Tongue (tissue), 1 donor: ENCODE measurements at regions not wholly inside any gene's neighbourhood (a gene's known extent, or its start where the extent isn't known, plus 50 kb on each side); places are given as distances from the start of the nearest gene placed in this dataset.

Source experiments
- DNase-seq: peaks from one replicate; pipeline ENCODE4 v3.0.0-alpha.2; 2015

DNA sequence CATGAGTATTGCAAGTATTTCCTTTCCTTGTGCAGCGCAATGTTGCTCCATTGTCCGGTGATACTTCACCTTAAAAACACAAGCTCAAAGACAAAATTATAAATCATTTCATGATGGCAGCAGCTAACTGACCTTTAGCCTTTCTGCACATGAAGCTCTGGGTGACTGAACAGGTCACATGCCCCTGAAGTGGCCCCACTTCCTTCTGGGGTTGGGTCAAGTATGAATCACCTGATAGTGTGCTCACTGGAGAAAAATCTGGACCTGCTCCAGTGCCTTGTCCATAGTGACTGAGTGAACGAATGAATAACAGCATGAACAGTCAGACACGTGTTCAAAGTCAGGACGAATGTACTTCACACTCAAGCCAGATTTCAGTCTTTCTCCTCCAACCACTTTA, 658.9 kb downstream of the NPHP4 start:
- no peak for DNase-seq

DNA sequence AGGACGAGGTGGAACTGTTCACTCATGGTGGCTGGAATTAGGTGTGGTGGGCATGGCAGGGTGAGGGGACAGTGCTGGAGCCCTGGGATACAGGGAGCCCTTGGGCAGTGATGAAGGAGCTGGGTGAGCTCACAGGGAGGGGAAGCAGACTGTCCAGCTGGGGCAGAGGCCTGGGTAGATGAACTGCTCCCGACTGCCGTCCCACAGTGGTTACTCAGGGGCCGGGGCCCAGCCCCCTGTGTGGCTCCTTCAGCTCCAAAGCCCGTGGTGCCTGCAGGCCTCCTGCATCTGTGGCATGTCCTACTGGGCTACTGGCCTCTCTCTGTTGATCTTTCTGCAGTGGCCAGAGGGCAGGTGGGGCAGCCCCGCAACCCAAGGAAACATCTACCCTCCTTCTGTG, 661.1 kb downstream of the NPHP4 start:
- DNase-seq: no peak

DNA sequence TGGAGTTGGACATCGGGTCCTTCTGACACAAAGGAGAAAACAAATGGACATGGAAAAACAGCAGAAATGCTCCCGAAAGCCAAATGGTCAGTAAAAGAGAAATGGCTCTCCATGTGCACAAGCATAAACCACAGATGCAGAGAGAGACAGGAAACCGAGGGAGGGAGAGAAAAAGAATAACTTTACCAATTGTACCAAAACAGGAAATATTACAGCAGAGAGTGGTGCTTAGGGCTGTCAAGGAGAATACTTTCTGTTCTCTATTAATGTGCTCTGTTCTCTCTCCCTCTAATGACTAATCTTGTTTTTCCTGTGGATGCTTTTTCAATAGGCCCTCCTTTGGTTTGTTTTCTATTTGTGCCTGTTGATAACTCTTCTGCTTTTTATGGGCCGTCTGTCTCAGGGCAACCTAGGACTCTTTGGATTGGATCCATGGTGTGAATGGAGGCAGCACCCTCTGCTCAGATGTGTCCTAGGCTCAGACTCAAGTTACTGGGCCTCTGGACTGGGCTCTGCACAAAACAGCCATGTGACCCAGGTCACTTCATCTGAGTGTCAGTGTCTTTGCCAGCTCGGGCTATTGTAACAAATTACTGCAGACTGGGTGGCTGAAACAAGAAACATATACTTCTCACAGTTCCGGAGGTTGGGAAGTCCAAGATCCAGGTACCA, 663.0 kb downstream of the NPHP4 start:
- DNase-seq: no peak

DNA sequence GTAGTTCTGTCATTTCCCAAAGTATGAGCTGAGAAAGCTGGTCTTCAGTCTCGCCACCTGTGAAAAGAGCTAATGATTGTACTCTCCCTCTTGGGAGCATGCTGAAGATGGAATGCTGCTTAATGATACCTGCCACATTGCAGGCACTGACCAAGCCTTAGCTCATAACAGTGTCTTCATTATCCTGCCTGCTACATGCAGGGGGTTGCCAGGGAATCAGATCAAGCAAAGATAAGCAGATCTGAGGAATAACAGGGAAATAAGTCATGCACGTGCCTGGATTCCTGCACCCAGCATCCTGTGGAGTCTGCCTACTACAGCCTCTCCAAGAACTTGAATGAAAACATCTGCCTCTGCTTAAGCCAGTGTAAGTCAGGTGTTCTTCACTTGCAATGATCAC, 667.3 kb downstream of the NPHP4 start:
- DNase-seq: no peak

DNA sequence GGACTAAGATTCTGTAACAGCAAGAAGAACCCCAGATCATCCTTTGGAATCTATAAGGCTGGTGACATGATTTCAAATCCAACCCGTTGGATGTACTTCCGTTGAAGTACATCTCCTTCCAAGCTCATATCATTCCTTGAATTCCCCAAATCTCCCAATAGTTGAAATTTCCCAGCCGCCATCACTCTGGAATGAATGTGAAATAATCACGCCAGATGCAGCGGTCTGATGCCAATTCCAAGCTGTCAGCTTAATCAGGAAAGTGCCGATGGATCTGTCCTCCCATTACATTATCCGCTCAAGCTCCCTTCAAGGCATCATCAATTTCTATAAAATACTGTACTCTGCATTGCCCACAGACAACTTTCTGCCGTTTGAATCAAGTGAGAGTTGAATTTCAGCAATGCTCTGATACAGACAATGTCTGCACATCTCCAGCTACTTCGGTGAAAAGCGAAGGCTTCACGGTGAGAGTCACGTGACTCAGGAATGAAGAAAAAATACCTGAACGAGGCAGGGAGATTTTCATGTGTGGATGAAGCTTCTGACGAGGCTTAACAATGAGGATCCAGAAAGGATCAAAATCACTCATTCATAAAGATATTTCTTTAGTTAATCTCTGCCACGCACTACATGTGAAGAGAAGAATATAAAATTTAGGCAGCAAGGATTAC, 663.9 kb downstream of the AJAP1 start:
- no peak for DNase-seq

DNA sequence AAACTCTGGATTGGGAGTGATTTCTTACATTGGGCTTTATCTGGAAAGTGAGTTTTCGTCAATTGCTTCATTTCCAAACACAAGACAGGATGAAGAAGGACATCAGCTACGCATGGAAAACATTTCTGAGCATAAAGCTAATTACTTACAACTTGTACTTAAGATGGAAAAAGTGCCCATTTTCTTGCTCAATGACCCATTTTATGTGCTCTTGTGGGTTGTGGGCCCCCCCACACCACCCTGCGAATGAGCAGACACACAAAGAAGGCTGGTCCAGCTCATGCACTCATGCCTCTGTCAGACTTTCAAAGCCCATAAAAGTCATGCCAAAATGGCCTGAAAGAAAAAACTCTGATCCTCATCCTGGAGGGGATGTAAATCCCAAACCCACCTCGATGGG, 663.0 kb downstream of the AJAP1 start:
- DNase-seq: no peak

DNA sequence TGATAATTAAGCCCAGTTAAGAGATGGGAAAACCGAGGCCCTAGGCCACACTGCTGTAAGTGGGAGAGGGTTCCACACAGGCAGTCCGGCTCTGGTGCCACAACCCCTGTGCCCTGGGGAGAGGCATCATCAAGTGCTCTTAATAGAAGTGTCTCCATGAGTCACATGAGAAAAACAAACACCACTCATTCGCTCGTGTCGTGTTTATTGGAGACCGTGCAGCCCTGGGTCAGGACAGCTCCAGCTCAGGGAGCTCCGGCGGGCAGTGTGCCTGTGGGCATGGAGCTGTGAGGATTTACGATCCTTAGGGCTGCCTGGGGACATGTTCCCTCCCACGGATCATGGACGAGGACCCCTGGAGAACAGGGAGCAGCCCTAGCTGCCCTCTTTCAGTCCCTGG, 658.5 kb downstream of the AJAP1 start:
- no peak for DNase-seq

DNA sequence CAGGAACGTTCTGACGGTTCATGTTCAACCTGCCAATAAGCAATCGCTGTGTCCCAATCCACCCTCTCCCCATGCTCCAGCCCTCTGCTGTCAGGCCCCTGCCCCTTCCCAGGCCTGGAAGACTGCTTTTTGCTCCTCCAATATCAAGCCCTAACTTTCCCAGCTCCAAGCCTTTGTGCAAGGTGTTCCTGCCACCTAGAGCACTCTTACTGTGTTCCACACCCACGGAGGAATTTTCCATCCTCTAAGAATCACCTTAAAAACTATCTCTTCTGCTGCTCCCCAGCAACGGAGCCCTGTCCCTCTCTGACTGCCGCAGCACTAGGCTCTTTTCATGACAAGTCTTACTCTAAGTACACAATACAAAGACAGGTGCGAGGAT, 657.9 kb downstream of the AJAP1 start:
- no peak for DNase-seq

DNA sequence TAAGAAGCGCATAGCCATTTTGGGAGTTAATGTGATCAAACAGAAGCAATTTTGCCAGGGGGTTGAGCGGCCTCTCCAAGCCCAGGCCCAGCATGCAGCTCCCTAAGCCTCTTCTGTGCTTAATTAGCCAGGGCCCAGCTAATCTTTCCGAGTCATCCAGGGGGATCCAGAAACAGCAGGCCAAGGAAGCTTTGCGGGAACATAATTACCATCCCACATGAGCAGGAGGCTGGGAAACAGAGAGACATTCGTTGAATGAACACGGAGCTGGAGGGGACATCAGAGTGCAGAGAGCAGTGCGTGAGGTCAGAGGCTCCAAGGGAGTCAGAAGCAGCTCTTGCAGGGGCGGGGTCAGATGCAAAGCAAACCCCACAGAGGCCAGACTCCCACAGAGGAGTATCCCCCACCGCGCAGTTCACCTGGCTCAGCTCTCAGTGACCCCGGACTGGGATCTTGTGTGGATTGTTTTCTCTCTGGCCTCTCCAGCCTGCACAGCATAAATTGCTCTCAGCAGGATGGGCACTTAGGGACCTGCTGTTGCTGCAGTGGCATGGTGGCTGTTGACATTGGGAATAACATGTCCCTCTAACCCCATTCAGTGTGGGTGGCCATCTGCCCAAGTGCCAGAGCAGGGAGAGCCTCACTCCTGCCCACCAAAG, 657.4 kb downstream of the AJAP1 start:
- DNase-seq: no peak

DNA sequence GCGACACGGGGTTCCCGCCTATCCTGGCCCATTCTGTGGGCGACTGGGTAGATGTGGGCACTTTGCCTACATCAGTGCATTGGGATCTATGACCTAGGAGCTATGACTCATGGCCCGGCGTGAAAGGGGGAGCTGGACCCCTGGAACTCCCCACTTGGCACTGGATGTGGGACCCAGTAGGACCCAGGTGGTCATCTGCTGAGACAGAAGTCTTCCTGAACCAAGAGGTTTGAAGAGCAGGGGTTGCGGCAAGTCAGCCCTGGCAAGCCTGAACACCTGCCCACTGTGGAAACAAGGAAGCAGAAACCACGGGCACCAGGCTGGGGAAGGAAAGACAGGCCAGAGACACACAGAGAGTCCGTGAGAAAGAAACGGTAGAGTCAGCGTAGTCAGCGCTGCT, 656.7 kb downstream of the AJAP1 start:
- DNase-seq: no peak

DNA sequence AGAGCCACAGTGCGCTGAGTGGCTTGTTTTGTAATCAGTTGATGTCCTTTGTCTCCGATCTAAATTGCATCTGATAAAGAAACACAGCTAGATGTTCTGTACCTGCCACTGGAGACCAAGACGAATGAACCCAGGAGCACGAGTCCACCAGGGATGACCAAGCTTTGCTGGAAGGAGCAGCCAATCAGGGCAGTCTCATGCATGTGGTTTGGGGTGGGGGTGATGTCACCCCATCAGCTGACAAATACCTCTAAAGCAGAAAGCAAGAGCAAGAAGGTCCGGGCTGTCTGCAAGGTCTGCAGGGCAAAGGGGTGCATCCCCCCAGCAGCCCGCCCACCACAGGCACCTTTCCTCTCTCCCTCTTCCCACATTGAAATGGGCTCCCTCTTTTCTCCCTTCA, 653.8 kb downstream of the AJAP1 start:
- DNase-seq: no peak

DNA sequence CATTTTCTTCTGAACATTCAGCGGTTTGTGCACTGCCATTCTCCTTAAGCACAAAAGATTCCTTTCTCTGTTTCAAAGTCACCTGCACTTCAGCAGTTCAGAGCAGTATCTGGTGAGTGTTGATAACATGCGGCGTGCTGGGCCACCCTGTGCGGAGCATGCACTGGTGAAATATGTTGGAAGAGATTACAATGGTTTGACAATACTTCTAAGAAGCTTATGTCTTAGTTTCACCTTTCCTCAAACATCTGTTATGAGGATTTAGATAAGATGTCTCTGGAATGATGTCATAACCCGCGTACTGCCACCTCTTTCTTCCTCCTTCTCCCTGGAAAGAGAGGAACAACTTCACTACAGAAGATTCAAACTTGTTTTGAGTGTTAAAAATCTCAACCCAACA, 650.3 kb downstream of the AJAP1 start:
- DNase-seq: no peak

DNA sequence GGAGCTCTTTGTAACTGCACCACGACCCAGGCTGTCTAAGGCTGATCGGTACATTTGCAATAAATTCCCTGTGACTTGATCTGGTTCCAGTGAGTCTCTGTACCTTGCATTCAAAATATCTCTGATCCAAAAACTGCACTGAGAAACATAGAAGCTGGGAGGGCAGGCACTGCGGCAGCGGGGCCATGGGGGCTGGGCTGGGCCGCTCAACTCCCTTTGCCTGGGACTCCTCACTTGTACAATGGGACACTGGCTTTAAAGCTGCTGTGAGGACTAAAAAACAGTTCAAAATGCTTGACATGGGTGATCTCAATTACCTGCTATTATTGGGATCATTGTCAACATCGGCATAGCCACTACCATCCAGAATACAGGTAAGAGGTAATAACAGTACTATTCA, 644.0 kb downstream of the AJAP1 start:
- no peak for DNase-seq

DNA sequence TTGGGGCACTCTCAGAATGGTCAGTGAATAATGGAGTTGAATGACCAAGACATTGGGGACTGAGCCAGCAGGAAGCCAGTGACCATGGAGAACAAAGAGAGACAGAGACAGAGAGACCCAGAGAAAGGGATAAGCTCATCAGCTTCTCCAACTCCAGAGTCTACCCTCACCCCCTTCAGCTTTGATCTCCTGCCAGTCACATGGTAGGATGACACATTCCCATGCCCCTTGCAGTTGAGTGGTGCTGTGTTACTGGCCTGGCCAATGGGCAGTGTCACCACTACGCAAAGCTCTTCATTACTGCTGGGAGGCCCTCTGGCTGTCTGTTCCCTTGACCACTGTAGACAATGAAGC, 643.5 kb downstream of the AJAP1 start:
- DNase-seq: no peak

DNA sequence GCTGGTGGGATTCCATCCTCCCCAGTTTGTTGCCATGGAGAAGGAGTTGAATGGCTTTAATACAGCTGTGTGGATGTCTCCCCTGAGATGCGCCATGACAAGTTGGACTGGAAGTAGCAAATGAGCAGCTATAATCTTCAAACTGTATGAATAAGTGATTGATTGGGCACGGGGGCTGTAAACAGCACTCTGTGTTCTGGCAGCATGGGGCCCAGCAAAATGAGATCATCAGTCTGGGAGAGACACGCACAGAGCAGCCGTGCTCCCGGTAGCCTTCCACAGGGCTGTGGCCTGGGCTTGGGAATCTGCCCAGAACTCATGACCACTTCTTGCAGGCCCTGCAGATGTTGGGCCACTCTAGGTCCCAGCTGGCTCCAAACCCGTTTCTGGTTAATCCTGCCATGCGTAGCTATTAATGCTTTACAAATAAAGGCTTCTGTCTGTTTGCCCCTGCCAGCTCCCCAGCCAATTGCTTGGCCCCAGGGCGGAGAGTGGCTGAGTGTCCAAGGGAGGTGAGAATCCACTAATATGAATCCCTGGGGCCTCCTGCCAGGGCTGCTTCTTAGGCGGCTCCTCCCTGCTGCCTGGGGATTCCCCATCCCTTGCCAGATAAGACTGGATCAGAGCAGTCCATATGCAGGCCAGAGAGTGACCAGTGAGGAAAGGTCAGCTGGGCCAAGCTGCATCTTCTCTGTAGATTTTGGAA, 642.9 kb downstream of the AJAP1 start:
- peak; percentile 89 for DNase-seq

DNA sequence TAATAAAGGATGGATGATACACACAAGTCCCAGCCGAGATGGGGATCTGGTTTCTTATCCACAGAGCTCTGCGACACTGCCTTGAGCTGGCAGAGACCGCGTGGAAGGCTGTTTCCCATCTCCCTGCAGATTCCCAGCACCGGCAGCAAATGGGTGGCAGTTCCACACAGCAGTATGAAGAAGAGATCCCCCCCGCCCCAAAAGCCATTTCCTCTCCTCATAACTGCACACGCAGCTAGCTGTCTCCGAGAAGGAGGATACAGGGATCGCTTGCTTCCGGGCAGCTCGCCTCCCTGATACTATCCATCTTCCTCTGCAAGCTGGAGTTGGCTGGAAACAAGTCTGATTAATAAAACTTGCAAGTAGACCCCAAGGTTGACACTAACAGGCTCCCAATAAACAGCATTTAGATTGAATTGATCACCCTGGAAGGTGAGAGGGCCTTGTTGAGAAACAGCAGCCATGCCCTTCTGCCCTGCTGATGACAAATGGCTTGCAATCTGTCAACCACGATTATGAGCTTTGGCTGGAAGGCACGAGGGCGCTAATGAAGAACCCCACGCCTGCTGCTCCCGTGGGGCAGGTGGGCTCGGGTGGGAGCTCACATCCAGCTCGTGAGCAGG, 642.3 kb downstream of the AJAP1 start:
- peak; percentile 6 for DNase-seq

DNA sequence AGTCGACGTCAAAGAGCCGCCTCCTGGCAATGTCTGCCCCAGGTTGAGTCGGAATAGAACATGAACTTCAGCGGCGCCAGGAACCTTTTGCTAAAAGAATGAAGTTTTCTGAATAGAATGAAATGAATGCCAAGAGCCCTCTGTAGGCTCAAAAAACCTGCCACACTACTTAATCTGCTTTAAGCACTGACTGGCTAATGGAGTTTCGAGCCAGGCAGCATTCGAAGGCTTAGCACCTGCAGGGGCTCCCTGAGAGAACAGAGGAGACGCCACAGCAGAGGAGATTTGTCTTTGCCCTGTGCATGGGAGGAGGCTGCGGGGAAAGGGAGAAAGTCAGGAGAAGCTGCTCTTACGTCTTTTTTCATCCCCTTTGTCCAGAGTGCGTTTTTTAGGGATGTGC, 641.7 kb downstream of the AJAP1 start:
- DNase-seq: peak; percentile 12

DNA sequence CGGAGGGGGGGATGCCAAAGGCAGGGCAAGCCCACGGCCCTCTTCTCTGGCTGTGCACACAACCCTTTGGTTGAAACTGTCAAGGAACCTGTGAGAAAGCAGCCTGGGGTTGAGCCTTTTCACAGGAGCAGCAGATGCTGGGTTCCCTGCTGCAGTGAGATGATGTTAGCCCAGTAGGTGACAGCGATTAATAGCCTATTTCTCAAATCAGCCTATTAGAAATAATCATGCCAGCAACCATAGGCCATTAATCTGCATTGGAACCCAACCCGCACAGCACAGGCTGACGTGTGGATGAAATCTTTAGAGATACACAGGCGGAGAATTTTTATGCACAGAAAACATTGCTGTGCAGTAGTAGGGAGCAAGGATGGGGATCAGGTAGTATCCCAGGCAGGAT, 637.5 kb downstream of the AJAP1 start:
- no peak for DNase-seq

DNA sequence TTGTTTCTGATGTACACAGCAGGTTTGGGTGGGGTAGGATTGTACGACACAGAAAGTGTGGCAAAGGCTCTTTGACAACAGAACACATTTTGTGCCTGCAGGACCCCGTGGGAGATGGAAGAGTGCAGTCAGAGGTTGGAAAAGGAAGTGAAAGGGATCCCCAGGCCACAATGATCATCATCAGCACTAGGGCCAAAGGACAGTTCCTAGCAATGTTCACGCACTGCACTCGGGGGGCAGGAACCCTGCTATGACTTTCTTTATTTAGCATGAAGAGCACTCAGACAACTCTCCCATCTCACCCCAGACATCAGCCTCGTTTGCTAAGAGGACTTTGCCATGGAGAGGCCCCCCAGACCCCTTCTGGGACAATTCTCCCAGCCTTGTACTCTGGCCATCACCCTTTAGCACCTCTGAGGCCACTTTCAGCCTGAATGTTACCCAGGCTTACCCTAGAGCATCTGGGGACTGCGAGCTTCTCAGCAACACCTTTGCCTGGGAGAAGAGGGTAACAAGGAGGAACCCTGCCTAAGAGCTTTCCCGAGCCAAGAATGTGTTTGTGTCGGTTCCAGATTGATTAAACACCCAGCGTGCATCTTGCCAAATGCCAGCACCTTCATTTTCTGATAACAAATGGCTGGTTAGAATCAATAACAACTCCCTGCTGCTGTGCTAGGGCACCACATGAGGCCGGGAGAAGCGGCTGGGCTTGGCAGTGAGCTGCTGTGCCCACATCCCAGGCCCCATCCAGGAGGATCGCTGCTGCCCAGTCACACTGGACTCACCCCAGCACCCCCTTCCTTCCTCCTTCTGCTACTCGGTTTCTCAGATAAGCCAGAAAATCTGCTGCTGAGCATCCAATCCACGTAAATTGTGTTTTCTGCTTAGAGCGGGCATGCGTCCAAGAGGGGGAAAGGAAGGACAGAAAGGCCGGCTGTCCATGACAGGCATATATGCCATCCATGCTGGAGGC, 633.1 kb downstream of the AJAP1 start:
- peak; percentile 59 for DNase-seq

DNA sequence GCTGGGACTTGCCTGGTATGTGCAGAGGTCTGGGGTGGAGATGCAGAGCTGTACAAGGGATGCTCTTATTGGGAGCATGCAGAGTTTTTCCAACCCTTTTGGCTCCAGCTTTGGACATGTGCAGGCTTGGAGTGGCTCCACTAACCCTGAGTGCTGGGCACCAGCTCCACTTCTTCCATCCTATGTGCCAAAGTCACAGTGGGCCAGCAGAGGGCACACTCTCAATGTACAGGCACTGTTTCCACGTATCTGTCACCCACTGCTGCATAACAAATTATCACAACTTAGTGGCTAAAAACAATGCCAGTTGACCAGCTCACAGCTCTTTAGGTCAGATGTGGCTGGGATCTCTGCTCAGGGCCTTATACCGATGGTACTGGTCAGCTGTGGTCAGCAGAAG, 631.8 kb downstream of the AJAP1 start:
- no peak for DNase-seq

DNA sequence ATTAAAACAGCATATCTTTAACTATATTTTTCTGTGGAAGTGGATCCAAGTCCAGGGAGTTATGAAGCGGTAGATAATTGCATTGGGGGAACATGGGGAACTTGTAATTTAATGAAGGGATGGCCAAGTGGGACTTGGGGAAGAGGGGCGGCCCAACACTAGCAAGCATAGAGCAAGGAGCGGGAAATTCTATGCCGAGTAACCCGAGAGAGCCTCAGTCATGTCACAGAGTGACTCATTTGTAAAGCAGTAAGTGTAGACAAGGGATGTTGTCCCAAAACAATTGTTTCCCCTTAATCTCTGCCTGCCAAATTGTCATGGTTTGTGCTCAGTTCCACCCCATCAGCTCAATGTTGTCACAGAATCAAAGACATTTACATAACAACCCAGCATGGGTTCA, 620.1 kb downstream of the AJAP1 start:
- DNase-seq: no peak
